WTC11 (cell line): ENCODE measurements at regions not wholly inside any gene's neighbourhood (a gene's known extent, or its start where the extent isn't known, plus 50 kb on each side); places are given as distances from the start of the nearest gene placed in this dataset.

Experiments
- CREM ChIP-seq: sonication (generic); formaldehyde crosslinking; IDR thresholded peaks from 2 replicates; pipeline ENCODE4 v1.8.1; 2022; ENCODE audit warnings: mild to moderate bottlenecking, missing genetic modification reagents, moderate library complexity
- EMX1 ChIP-seq: fragments of 250-450 bp; sonication (Bioruptor Pico); IDR thresholded peaks from 2 replicates; pipeline ENCODE4 v1.8.0; 2021; ENCODE audit warnings: mild to moderate bottlenecking
- ESRRA ChIP-seq: sonication (generic); formaldehyde crosslinking; IDR thresholded peaks from 2 replicates; pipeline ENCODE4 v1.8.1; 2022; ENCODE audit warnings: mild to moderate bottlenecking, missing genetic modification reagents, borderline replicate concordance
- ETV6 ChIP-seq: sonication (generic); formaldehyde crosslinking; IDR thresholded peaks from 2 replicates; pipeline ENCODE4 v1.8.1; 2022; ENCODE audit warnings: mild to moderate bottlenecking, missing genetic modification reagents
- JUN ChIP-seq: sonication (generic); formaldehyde crosslinking; IDR thresholded peaks from 2 replicates; pipeline ENCODE4 v1.8.0; 2023; ENCODE audit warnings: mild to moderate bottlenecking, missing genetic modification reagents
- MXD4 ChIP-seq: fragments of 250-450 bp; sonication (Bioruptor Pico); IDR thresholded peaks from 2 replicates; pipeline ENCODE4 v1.8.0; 2021; ENCODE audit warnings: mild to moderate bottlenecking, moderate library complexity, borderline replicate concordance
- NFATC4 ChIP-seq: fragments of 250-450 bp; sonication (Bioruptor Pico); IDR thresholded peaks from 2 replicates; pipeline ENCODE4 v1.9.0; 2021; ENCODE audit warnings: mild to moderate bottlenecking
- NFYB ChIP-seq: sonication (generic); formaldehyde crosslinking; conservative IDR thresholded peaks from 2 replicates; pipeline ENCODE4 v1.8.0; 2022; ENCODE audit warnings: low read depth, missing genetic modification reagents
- OVOL2 ChIP-seq: fragments of 250-450 bp; sonication (Bioruptor Pico); IDR thresholded peaks from 2 replicates; pipeline ENCODE4 v1.9.0; 2021; ENCODE audit warnings: mild to moderate bottlenecking, borderline replicate concordance
- RORB ChIP-seq: fragments of 250-450 bp; sonication (Bioruptor Pico); IDR thresholded peaks from 2 replicates; pipeline ENCODE4 v1.9.0; 2021; ENCODE audit warnings: mild to moderate bottlenecking
- ZBTB21 ChIP-seq: sonication (generic); formaldehyde crosslinking; IDR thresholded peaks from 2 replicates; pipeline ENCODE4 v1.8.1; 2023; ENCODE audit warnings: mild to moderate bottlenecking, missing genetic modification reagents, borderline replicate concordance
- ZNF121 ChIP-seq: sonication (generic); formaldehyde crosslinking; IDR thresholded peaks from 2 replicates; pipeline ENCODE4 v1.8.0; 2023; ENCODE audit warnings: missing genetic modification reagents
- TF ChIP-seq, protein P1 (sequence below): fragments of 250-450 bp; sonication (Bioruptor Pico); IDR thresholded peaks from 2 replicates; pipeline ENCODE4 v1.9.0; 2021; ENCODE audit warnings: mild to moderate bottlenecking
- TF ChIP-seq, protein P2 (sequence below): fragments of 250-450 bp; sonication (Bioruptor Pico); IDR thresholded peaks from 2 replicates; pipeline ENCODE4 v1.9.0; 2021; ENCODE audit warnings: mild to moderate bottlenecking, borderline replicate concordance
- TF ChIP-seq, protein P3 (sequence below): fragments of 250-450 bp; sonication (Bioruptor Pico); IDR thresholded peaks from 2 replicates; pipeline ENCODE4 v2.1.2; 2022; ENCODE audit warnings: mild to moderate bottlenecking, moderate library complexity
- TF ChIP-seq, protein P4 (sequence below): sonication (generic); formaldehyde crosslinking; IDR thresholded peaks from 2 replicates; pipeline ENCODE4 v1.8.0; 2022; ENCODE audit warnings: mild to moderate bottlenecking, missing genetic modification reagents
- TF ChIP-seq, protein P5 (sequence below): sonication (generic); formaldehyde crosslinking; IDR thresholded peaks from 2 replicates; pipeline ENCODE4 v1.8.1; 2022; ENCODE audit warnings: low read depth, mild to moderate bottlenecking, moderate library complexity, missing genetic modification reagents, borderline replicate concordance
- TF ChIP-seq, protein P6 (sequence below): sonication (generic); formaldehyde crosslinking; IDR thresholded peaks from 2 replicates; pipeline ENCODE4 v1.8.1; 2023; ENCODE audit warnings: mild to moderate bottlenecking, missing genetic modification reagents, borderline replicate concordance
- TF ChIP-seq, protein P7 (sequence below): sonication (generic); formaldehyde crosslinking; IDR thresholded peaks from 2 replicates; pipeline ENCODE4 v1.8.1; 2022; ENCODE audit warnings: missing genetic modification reagents, borderline replicate concordance
- TF ChIP-seq, protein P8 (sequence below): sonication (generic); formaldehyde crosslinking; IDR thresholded peaks from 2 replicates; pipeline ENCODE4 v1.8.0; 2022; ENCODE audit warnings: missing genetic modification reagents

DNA sequence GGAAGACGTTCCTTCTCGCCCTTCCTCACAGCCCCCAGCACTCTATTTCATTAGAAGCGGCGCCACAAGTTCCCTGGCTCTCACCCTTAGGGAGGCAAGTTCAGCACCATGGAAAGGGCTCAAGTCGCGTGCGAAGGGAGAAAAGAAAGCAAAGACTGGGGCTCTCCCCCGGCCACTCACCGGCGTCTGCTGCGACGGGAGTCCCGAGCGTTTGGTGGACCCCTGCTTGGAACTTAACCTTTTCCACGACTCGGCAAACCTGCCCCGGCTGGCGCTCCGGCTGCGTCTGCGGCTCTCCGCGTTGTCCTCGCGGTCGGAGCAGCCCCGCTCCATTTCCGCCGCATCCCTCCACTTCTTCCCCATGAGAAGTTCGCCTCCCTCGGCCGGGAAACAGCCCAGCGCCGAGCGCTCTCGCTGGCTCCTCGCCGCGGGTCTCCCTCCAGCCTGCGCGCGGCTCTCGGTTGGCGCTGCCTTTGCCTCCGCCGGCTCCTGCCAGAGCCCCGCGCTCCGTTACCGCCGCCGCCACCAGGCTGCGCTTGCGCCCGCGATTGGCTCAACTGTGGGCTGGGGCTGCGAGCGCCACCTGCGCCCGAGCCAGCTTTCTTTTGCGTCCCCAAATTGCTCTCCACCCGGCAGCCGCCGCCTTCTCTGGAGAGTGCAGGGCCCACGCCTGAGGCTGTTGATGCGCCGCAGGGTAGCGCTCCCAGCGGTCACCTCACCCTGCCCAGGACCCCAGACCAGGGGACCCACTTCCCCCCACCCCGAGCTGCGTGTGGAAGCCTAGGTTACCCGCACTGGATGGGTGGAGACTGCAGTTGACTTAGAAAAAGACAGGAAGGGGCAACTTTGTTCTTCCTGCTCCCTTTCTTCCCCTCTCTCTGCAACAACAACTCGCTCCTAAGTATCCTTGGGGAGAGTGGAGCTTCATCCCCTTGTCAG is 321.6 kb downstream of the CEMIP2 start (continued):
- no peak for TF ChIP-seq OVOL2
- TF ChIP-seq, protein P1, sequence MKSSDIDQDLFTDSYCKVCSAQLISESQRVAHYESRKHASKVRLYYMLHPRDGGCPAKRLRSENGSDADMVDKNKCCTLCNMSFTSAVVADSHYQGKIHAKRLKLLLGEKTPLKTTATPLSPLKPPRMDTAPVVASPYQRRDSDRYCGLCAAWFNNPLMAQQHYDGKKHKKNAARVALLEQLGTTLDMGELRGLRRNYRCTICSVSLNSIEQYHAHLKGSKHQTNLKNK (CRISPR knock-in tag) = no peak
- no peak for TF ChIP-seq NFATC4 (CRISPR knock-in tag)
- no peak for TF ChIP-seq EMX1
- TF ChIP-seq, protein P2, sequence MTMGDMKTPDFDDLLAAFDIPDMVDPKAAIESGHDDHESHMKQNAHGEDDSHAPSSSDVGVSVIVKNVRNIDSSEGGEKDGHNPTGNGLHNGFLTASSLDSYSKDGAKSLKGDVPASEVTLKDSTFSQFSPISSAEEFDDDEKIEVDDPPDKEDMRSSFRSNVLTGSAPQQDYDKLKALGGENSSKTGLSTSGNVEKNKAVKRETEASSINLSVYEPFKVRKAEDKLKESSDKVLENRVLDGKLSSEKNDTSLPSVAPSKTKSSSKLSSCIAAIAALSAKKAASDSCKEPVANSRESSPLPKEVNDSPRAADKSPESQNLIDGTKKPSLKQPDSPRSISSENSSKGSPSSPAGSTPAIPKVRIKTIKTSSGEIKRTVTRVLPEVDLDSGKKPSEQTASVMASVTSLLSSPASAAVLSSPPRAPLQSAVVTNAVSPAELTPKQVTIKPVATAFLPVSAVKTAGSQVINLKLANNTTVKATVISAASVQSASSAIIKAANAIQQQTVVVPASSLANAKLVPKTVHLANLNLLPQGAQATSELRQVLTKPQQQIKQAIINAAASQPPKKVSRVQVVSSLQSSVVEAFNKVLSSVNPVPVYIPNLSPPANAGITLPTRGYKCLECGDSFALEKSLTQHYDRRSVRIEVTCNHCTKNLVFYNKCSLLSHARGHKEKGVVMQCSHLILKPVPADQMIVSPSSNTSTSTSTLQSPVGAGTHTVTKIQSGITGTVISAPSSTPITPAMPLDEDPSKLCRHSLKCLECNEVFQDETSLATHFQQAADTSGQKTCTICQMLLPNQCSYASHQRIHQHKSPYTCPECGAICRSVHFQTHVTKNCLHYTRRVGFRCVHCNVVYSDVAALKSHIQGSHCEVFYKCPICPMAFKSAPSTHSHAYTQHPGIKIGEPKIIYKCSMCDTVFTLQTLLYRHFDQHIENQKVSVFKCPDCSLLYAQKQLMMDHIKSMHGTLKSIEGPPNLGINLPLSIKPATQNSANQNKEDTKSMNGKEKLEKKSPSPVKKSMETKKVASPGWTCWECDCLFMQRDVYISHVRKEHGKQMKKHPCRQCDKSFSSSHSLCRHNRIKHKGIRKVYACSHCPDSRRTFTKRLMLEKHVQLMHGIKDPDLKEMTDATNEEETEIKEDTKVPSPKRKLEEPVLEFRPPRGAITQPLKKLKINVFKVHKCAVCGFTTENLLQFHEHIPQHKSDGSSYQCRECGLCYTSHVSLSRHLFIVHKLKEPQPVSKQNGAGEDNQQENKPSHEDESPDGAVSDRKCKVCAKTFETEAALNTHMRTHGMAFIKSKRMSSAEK (CRISPR knock-in tag) = no peak
- peak; percentile 80; the same call in 1 of the 2 replicates for TF ChIP-seq JUN (CRISPR knock-in tag)
- TF ChIP-seq ESRRA (CRISPR knock-in tag) = no peak; the same call in 1 of the 2 replicates
- TF ChIP-seq, protein P3, sequence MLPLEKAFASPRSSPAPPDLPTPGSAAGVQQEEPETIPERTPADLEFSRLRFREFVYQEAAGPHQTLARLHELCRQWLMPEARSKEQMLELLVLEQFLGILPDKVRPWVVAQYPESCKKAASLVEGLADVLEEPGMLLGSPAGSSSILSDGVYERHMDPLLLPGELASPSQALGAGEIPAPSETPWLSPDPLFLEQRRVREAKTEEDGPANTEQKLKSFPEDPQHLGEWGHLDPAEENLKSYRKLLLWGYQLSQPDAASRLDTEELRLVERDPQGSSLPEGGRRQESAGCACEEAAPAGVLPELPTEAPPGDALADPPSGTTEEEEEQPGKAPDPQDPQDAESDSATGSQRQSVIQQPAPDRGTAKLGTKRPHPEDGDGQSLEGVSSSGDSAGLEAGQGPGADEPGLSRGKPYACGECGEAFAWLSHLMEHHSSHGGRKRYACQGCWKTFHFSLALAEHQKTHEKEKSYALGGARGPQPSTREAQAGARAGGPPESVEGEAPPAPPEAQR (CRISPR knock-in tag) = no peak
- TF ChIP-seq, protein P4, sequence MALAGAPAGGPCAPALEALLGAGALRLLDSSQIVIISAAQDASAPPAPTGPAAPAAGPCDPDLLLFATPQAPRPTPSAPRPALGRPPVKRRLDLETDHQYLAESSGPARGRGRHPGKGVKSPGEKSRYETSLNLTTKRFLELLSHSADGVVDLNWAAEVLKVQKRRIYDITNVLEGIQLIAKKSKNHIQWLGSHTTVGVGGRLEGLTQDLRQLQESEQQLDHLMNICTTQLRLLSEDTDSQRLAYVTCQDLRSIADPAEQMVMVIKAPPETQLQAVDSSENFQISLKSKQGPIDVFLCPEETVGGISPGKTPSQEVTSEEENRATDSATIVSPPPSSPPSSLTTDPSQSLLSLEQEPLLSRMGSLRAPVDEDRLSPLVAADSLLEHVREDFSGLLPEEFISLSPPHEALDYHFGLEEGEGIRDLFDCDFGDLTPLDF (CRISPR knock-in tag) = no peak
- no peak for TF ChIP-seq RORB (CRISPR knock-in tag)
- TF ChIP-seq NFYB (CRISPR knock-in tag) = no peak
- TF ChIP-seq ZBTB21 (CRISPR knock-in tag) = no peak
- TF ChIP-seq CREM (CRISPR knock-in tag) = peak; percentile 32
- no peak for TF ChIP-seq ZNF121 (CRISPR knock-in tag)
- TF ChIP-seq, protein P5, sequence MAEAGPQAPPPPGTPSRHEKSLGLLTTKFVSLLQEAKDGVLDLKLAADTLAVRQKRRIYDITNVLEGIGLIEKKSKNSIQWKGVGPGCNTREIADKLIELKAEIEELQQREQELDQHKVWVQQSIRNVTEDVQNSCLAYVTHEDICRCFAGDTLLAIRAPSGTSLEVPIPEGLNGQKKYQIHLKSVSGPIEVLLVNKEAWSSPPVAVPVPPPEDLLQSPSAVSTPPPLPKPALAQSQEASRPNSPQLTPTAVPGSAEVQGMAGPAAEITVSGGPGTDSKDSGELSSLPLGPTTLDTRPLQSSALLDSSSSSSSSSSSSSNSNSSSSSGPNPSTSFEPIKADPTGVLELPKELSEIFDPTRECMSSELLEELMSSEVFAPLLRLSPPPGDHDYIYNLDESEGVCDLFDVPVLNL (CRISPR knock-in tag) = no peak
- TF ChIP-seq, protein P6, sequence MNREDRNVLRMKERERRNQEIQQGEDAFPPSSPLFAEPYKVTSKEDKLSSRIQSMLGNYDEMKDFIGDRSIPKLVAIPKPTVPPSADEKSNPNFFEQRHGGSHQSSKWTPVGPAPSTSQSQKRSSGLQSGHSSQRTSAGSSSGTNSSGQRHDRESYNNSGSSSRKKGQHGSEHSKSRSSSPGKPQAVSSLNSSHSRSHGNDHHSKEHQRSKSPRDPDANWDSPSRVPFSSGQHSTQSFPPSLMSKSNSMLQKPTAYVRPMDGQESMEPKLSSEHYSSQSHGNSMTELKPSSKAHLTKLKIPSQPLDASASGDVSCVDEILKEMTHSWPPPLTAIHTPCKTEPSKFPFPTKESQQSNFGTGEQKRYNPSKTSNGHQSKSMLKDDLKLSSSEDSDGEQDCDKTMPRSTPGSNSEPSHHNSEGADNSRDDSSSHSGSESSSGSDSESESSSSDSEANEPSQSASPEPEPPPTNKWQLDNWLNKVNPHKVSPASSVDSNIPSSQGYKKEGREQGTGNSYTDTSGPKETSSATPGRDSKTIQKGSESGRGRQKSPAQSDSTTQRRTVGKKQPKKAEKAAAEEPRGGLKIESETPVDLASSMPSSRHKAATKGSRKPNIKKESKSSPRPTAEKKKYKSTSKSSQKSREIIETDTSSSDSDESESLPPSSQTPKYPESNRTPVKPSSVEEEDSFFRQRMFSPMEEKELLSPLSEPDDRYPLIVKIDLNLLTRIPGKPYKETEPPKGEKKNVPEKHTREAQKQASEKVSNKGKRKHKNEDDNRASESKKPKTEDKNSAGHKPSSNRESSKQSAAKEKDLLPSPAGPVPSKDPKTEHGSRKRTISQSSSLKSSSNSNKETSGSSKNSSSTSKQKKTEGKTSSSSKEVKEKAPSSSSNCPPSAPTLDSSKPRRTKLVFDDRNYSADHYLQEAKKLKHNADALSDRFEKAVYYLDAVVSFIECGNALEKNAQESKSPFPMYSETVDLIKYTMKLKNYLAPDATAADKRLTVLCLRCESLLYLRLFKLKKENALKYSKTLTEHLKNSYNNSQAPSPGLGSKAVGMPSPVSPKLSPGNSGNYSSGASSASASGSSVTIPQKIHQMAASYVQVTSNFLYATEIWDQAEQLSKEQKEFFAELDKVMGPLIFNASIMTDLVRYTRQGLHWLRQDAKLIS (CRISPR knock-in tag) = 0 out of 2 replicates have a peak, but pooled peaks have one; percentile 23
- TF ChIP-seq, protein P7, sequence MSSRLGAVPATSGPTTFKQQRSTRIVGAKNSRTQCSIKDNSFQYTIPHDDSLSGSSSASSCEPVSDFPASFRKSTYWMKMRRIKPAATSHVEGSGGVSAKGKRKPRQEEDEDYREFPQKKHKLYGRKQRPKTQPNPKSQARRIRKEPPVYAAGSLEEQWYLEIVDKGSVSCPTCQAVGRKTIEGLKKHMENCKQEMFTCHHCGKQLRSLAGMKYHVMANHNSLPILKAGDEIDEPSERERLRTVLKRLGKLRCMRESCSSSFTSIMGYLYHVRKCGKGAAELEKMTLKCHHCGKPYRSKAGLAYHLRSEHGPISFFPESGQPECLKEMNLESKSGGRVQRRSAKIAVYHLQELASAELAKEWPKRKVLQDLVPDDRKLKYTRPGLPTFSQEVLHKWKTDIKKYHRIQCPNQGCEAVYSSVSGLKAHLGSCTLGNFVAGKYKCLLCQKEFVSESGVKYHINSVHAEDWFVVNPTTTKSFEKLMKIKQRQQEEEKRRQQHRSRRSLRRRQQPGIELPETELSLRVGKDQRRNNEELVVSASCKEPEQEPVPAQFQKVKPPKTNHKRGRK = no peak
- TF ChIP-seq MXD4 (CRISPR knock-in tag) = no peak
- TF ChIP-seq ETV6 (CRISPR knock-in tag) = peak; percentile 60; the same call in 1 of the 2 replicates
- TF ChIP-seq, protein P8, sequence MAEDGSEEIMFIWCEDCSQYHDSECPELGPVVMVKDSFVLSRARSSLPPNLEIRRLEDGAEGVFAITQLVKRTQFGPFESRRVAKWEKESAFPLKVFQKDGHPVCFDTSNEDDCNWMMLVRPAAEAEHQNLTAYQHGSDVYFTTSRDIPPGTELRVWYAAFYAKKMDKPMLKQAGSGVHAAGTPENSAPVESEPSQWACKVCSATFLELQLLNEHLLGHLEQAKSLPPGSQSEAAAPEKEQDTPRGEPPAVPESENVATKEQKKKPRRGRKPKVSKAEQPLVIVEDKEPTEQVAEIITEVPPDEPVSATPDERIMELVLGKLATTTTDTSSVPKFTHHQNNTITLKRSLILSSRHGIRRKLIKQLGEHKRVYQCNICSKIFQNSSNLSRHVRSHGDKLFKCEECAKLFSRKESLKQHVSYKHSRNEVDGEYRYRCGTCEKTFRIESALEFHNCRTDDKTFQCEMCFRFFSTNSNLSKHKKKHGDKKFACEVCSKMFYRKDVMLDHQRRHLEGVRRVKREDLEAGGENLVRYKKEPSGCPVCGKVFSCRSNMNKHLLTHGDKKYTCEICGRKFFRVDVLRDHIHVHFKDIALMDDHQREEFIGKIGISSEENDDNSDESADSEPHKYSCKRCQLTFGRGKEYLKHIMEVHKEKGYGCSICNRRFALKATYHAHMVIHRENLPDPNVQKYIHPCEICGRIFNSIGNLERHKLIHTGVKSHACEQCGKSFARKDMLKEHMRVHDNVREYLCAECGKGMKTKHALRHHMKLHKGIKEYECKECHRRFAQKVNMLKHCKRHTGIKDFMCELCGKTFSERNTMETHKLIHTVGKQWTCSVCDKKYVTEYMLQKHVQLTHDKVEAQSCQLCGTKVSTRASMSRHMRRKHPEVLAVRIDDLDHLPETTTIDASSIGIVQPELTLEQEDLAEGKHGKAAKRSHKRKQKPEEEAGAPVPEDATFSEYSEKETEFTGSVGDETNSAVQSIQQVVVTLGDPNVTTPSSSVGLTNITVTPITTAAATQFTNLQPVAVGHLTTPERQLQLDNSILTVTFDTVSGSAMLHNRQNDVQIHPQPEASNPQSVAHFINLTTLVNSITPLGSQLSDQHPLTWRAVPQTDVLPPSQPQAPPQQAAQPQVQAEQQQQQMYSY (CRISPR knock-in tag) = no peak
